HK-2 (cell line): ENCODE measurements at regions not wholly inside any gene's neighbourhood (a gene's known extent, or its start where the extent isn't known, plus 50 kb on each side); places are given as distances from the start of the nearest gene placed in this dataset.
"Not testable (repeated sequence)": the region's sequence is repeated elsewhere in the genome, so short reads cannot be mapped to it uniquely, and the experiment has no call there.

ENCODE experiments used
- DNase-seq: peaks from one replicate; pipeline ENCODE4 v3.0.0-alpha.2; 2018; ENCODE audit not compliant: unreplicated experiment

- no peak for DNase-seq
Measured at GRCh38 chr21:35810431-35810970, 249.8 kb downstream of the SETD4 start.

GRCh38 chr21:35801391-35801790 lies 258.9 kb downstream of the SETD4 start:
- DNase-seq, result no peak

GRCh38 chr21:35800796-35801385 lies 259.4 kb downstream of the SETD4 start:
- DNase-seq, result not testable (repeated sequence)

- DNase-seq, result no peak
Measured at GRCh38 chr21:35796844-35797243, 263.5 kb downstream of the SETD4 start.

GRCh38 chr21:35794527-35794926 lies 265.8 kb downstream of the SETD4 start:
- not testable (repeated sequence) for DNase-seq

GRCh38 chr21:35792569-35793305 lies 267.6 kb downstream of the SETD4 start:
- no peak for DNase-seq

GRCh38 chr21:35791541-35792325 lies 268.6 kb downstream of the SETD4 start:
- DNase-seq, result no peak

GRCh38 chr21:35783721-35784120 lies 276.6 kb downstream of the SETD4 start:
- no peak for DNase-seq

- no peak for DNase-seq
Measured at GRCh38 chr21:35782667-35783066, 277.7 kb downstream of the SETD4 start.

GRCh38 chr21:35780983-35781382 lies 279.3 kb downstream of the SETD4 start:
- no peak for DNase-seq

- no peak for DNase-seq
Measured at GRCh38 chr21:35779690-35780570, 280.4 kb downstream of the SETD4 start.

GRCh38 chr21:35779167-35779566 lies 281.2 kb downstream of the SETD4 start:
- DNase-seq, result no peak

GRCh38 chr21:35777081-35777480 lies 283.2 kb downstream of the SETD4 start:
- no peak for DNase-seq

- no peak for DNase-seq
Measured at GRCh38 chr21:35775778-35776544, 284.4 kb downstream of the SETD4 start.

- no peak for DNase-seq
Measured at GRCh38 chr21:35770101-35770945, 290.0 kb downstream of the SETD4 start.

- no peak for DNase-seq
Measured at GRCh38 chr21:35768187-35768586, 292.1 kb downstream of the SETD4 start.

GRCh38 chr21:35764586-35764985 lies 295.7 kb downstream of the SETD4 start:
- no peak for DNase-seq

- DNase-seq, result no peak
Measured at GRCh38 chr21:35764077-35764476, 296.2 kb downstream of the SETD4 start.

GRCh38 chr21:35754583-35754982 lies 305.7 kb downstream of the SETD4 start:
- no peak for DNase-seq

GRCh38 chr21:35753308-35753707 lies 307.0 kb downstream of the SETD4 start:
- DNase-seq, result no peak
